Hematopoietic multipotent progenitor cell (in vitro differentiated cells): ENCODE measurements at regions not wholly inside any gene's neighbourhood (a gene's known extent, or its start where the extent isn't known, plus 50 kb on each side); places are given as distances from the start of the nearest gene placed in this dataset.
A peak's percentile ranks its signal among the peaks of the same experiment; 100 is the strongest.

Experiments
- DNase-seq, 3 donors: peaks; one replicate each; pipeline ENCODE4 v3.0.0-alpha.2; 2011 to 2015; ENCODE audit warnings: low read depth in 2 of 3, low spot score in 2 of 3

DNA sequence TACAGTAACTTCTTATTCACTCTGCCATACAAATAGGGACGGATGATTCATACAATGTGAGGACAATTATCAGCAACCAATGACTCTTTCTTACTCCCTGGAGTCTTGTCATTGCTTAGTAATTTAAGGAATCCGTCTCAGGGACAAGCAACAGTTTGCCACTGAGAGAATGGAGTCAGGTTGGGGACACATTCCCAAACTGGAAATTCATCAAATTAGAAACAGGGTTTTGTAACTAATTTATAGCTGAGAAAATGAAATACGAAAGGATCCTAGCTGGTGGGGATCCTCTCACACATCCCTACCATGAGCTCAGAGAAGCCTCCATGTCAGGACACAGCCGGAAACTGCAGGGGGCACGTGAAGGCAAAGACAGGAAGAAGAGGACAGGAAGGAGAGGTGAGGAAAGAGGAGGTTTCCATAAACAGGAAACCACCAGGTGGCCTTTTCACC lies 50.4 kb upstream of the KDR start:
- no peak for DNase-seq

DNA sequence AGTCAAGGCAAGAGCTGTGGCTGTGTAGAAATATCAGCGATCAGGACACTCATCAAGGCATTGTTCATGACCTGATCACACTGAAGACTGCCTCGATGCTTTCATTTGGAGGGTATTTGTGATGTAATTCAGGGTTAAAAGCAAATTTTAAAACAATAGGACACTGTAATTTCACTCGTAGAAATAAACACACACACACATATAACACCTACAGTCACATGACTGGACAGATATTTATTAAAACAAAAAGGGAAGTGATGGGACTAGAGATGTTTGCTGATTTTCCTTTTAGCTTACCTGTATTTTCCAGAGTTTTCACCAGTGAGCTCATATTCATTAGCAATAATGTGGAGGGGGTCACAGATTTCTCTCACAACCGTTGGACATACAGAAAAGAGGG lies 51.1 kb upstream of the KDR start:
- no peak for DNase-seq

DNA sequence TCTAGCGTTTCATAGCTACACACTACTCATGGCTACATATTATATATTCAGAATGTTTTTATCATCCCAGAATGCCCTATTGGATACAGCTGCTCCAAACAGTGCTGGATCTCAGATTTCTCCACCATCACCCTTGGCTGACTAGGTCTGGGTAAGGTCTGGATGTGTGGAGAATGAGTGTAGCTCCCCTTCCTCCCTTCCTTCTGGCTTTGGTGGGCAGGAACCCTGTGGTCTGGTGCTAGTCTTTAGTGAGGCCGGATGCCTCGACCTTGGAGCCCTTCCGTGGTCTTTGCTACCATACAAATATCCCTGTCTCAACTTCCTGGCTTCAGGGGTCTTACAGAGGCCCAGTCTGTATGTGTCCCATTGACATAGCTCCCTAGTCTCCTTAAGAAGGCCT lies 52.1 kb upstream of the KDR start:
- DNase-seq: no peak

DNA sequence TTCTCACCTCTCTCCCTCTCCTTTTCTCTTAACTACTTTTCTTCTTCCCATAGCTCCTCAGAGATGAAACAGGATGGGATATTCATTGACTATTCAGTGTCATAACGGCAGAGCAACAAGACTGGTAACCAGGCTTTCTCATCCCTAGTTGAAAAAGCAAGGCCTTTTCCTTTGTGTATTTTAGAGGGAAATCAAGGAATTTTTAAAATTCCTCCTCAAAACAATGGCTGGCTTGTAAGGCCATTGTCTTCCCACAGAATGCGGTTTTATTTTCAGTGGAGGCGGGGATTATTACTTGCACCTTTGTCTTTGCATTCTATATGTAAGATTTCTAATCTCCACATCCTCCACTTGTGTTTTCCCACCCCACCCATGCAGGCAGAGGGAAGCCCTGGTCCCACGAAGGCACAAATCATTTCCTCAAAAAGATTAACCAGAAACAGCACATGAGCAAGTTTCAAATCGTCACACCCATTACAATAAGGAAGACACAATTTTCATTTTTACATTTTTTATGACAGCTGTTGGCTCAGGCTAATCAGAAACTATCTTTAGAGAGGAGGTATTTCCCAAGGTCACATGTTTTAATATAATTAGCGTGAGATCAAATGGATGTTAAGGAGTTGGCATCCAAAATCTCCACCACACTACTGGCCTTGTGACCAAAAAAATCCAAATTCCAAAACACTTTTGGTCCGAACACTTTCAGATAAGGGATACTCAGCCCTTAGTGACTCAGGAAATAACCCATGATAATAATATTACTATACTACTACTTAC lies 53.0 kb upstream of the KDR start:
- no peak for DNase-seq

DNA sequence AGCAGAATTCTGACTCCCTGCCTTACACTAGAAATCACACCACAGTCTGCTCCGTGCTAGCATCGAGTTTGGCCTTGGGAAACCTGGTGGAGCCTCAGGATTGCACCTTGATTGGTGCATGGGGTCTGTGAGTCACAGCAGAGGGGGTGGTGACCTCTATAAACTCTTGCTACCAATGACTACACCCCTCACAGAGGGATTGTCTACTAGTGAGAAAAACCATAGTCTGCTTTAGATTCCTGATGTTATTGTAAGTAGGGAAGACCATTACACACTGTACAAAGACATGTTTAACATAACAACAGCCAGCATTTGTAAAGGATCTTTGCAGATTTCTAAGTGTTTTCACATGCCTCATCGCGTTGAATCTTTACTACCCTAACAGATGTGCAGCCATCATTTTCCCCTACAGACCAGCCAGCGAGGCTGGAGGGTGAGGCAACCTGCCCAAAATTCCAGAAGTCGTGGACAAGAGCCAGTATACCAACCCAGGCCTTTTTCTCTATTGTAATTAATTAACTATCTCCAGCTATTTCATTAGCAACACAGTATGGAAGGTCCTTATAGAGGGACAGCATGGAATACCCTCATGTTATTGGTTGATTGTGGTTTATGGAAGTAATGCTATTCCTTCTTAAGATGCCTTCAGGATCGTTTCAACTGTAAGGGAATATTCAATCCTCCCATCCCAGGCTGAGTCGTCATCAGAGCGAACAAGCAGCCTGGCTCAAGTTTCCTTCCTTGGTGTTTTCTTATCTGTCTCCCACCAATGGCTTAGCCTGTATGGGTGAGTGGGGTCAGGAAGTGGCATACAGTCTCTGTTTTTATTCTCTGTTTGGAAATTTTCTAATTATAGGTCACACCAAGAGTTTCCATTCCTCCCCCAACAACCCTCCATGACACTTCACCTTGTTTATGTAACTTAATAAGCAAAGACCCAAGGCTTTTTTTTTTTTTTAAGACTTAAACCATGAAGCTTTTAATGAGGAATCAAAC lies 55.9 kb upstream of the KDR start:
- no peak for DNase-seq

DNA sequence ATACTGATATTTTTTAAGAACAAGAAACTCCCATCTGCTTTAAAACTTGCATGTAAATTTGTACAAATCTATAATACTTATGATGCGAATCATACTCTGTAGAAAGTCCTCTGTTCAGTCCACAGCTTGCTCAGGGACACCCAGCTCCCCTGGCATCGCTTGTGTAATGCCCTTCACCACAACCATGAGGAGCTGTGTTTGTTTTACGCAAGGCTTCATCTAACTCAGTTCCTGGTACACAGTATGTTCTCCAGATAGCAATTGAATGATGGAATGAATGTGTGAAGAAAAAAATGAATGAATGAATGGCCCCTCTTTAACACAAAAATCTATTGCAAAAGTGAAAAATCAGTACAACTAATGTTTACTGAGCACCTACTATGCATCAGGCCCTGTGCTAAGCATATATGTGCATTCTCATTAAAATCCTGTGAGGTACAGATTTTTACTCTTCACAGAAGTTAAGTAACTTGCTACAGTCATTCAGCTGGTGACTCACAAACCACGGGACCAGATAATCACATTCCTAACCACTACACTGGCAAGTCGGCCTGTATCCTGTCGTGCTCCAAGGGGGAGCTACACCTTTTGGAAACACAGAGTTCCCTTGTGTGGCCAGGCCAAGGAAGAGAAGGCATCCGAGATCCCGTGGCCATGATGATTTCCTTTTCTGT lies 58.7 kb upstream of the KDR start:
- DNase-seq: peak in 1 of 3 donors; percentile 1

DNA sequence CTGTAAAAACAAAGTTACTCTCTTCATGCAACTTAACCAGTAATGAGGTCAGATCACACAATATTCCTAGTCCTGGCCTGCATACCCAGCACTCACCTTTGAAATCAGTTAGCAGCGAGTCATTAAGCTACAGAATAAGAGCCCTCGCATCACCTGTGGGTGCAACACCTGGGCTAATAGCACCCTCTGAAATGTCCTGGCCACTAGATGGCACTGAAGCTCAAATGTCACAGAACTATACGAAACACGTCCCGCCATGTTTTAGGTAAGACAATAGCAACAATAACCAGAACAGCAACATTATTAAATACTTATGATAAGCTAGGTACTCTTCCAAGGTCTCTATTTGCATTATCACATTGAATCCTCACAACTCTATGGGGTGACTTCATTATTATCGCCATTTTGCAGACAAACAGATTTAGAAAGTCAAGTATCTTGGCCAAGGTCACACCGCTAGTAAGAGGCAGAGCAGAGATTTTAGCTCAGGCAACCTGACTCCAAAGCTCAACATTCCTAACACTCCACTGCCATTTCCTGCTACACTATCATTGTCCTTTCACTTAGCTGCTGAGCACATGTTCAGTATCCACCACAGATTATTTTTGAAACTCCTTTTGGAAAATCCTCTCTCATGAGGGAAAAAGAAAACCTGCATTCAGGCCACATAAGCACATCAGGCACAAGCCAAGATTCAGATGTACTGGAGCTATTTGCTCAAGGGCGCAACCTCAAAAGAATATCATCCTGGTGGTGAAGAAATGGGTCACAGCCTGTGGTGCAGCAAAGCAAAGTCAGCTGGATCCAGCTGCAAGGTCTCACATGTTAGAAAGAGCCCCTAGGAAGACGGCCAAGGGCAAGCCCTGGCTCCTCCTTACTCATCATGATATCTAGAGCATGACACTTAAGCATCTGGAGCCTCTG lies 59.5 kb upstream of the KDR start:
- peak in 2 of 3 donors; percentile 18 to 40 for DNase-seq

DNA sequence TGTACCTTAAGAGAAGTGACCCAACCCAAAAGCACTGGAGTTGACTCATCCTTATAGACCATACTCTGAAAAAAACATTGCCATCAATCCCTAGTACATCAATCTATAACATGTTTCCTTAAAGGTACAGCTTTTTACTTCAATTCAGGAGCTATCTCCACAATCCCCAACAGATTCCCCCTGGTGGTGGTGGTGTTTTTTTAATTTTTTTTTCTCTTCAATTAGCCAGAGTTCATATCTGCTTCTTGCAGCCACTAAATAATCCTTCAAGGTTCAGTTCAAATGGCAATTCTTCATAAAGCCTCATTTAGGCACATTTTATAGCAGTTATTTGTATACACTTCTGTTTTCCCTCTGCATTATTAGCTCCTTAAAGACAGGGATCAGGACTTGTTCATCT lies 60.7 kb upstream of the KDR start:
- DNase-seq: peak in 1 of 3 donors; percentile 3

DNA sequence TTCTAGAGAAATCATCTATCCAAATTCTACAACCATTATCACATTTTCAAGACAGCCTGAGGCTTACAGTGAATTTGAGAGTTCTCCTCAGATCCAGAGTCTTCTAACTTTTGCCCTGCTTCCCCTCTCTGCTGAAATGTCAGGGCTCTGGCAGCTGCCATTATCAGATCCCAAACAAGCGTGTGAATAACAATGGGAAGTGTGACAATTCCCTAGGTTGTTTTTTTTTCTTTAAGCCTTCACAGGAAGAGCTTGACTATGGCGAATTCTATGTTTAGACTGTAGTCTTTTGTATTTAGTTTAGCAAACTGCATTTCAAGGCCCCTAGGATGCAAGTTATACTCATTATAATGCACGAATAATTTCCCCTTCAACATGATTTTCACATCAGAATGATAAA lies 61.3 kb upstream of the KDR start:
- no peak for DNase-seq

DNA sequence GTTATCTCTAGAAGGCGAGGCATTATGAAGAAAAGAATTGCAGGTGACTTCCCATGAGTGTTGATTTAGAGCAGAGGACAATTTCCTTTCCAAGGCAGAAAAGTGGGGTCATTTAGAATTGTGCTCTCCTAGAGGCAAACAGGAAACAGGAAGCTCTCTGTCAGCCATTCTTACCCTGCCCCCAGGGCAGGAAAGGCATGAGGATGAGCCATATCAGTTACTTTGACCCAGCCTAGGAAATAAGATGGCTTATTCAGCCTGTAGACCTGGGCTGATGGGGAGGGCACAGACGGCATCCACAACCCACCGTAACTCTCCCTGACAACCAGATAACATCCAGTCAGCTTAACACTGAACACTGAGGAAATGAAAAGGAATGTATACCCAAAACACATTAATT lies 88.8 kb upstream of the KDR start:
- no peak for DNase-seq

DNA sequence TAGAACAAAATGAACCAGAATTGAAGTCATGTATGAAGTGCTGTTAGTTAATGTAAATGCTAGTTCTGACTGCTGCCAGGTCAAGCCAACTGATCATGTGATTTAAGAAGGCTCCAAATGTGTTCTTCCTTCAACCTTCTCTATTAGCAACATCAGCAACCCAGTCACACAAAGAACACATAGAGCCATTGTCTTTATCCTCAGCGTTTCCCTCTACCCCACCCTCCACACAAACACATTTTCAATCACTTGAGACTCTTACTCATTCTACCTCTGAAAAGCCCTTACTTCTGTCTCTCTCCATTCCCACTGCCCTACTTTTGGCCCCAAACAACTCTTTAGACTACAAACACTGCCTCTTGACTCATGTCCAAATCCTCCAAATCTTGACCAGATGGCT lies 89.7 kb upstream of the KDR start:
- DNase-seq: no peak

DNA sequence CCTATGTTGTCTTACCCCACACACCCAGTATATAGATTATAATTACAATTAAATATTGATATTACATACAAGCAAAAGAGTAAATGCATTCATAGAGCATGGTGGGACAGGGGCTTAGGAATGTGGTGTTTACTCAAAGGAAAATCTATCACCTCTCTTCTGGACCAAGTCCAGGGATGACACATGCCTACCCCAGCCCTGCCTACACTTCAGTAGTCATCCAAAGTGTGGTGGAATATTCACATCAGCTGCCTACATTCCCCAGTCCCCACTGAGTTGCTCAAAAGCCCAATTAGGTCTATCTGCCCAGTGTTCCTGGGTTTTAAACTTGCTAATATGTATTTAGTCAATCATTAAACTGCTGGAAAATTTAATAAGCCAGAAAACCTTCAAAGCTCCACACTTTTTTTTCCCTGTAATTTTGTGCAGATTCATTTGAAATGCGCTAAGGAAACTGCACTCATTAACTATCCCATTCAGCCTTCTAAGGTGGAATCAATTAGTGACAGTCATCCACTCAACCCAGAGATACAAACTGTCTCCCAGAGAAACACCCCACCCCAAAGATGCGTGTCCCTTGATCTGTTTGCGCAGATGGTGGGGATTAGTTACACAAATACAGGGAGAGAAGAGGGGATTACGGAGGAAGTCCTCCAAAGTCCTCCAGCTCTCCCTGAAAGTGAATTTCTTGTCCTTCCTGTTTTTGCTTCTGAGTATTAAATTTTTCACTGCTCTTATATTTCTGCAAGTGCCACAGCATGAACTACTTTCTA lies 91.7 kb upstream of the KDR start:
- DNase-seq: no peak

DNA sequence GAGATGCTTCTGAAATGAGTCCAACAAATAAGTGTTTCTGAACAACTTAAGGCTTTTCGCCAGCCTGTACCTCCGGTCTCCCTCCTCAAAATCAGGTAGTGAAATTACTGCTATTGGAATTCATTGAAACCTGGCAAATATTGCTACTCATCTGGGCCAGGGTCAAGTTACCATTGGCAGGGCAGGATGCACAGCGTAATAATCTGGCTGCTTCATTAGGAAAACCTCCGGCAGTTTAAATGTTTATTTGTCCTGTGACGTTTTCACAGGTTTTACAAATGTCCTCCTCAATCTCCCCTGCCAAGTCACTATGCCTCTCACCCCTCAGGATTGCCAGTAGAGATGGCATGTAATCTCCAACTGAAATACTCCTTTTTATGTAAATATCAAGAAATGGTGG lies 92.6 kb upstream of the KDR start:
- DNase-seq: no peak

DNA sequence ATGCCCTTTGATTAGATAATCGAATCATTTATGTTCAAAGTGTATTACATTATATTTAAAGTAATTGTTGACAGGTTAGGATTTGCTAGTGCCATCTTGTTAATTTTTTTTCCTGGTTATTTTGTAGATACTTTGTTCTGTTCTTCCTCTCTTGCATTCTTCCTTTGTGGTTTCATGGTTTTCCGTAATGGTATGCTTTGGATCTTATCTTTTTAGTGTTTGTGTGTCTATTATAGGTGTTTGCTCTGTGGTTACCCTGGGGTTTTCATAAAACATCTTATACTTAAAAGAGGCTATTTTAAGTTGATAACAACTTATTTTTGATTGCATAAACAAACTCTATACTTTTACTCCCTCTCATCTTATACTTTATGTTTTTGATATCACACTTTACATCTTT lies 108.2 kb upstream of the SRD5A3 start:
- DNase-seq: no peak

DNA sequence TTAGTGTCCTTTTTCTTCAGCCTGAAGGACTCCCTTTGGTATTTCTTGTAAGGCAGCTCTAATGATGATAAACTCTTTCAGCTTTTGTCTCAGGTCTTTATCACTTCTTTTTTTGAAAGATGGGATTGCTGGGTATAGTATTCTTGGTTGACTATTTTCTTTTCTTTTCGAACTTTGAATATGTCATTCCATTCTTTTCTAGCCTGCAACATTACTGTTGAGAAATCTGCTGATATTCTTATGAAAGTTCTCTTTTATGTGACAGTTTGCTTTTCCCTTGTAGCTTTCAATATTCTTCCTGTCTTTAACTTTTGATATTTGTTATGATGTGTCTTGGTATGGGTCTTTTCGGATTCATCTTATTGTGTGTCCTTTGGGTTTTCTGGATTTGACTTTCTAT lies 107.6 kb upstream of the SRD5A3 start:
- DNase-seq: peak in 1 of 3 donors; percentile 6

DNA sequence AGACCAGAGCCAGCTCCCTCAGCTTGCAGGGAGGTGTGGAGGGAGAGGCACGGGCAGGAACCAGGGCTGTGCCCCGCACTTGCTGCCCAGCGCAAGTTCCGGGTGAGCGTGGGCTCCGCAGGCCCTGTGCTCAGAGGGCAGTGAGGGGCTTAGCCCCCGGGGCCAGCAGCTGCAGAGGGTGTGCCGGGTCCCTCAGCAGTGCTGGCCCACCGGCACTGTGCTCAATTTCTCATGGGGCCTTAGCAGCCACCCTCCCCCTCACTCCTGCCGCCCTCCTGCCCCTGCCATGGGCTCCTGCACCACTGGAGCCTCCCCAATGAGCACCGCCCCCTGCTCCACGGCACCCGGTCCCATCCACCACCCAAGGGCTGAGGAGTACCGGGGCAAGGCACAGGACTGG lies 104.6 kb upstream of the SRD5A3 start:
- DNase-seq: no peak

DNA sequence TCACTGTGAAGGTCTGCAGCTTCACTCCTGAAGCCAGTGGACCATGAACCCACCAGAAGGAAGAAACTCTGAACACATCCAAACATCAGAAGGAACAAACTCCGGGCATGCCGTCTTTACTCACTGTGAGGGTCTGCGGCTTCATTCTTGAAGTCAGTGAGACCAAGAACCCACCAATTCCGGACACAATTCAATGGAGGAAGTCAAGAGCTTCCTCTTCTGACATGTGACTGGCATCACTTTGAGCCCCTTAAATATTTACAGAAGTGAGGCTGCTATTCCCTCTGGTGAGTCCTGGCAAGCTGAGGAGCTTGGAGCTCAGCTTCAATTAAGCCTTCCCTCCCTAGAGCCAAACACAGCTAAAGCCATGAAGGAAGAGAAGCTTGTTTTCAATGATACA lies 103.5 kb upstream of the SRD5A3 start:
- DNase-seq: peak in 2 of 3 donors; percentile 25 to 81

DNA sequence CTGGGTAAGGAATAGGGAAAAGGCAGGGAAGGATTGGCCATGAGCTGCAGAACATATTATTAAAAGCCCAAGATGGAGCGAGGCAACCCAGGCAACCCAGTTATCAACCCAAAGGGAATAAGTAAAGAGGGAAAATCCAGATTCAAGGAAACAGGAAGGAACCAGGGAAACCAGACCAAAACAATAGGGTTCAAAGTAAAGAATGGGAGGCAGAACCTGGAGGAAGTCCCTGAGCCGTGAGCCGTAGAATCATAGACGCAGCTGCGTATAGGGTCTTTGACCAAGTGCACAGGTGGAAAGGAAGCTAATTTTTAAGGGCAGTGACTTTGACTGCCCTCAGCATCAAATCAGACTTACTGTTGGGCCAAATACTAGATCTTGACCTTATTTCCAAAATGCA lies 98.5 kb upstream of the SRD5A3 start:
- no peak for DNase-seq

DNA sequence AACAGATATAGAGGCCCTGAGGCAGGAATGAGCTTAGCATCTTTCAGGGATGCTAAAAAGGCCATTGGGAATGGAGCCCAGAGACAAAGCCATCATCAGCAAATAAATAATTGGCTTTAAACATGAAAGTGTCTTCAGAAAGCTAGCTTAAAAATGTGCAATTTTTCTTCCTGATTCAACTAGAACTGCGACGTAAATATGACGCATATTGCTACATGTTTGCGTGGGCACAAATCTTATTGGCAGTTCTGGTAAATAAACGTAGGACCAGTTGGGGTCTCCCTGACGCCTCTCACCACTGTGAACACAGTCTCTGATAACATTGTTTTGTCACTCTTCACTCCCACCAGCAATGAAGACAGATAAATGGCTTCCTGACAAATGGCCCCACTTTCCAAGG lies 97.3 kb upstream of the SRD5A3 start:
- no peak for DNase-seq
